Stimulated activated CD4-positive, alpha-beta T cell treated with anti-CD3 and anti-CD28 coated beads, Interleukin-12 subunit alpha, Interleukin-12 subunit beta, amount 100 ng/mL, for 24 hours (primary cell): ENCODE measurements at regions not wholly inside any gene's neighbourhood (a gene's known extent, or its start where the extent isn't known, plus 50 kb on each side); places are given as distances from the start of the nearest gene placed in this dataset.
"Not testable (repeated sequence)": the region's sequence is repeated elsewhere in the genome, so short reads cannot be mapped to it uniquely, and the experiment has no call there.

Source experiments
- DNase-seq, 2 experiments: peaks; one replicate each; pipeline ENCODE4 v3.0.0-alpha.2; 2020; ENCODE audit warnings: low read depth in 2 of 2

GRCh38 chr1:195756109-195756508, 852.1 kb downstream of the KCNT2 start:
- DNase-seq, result no peak

GRCh38 chr1:195754874-195755273, 853.4 kb downstream of the KCNT2 start:
- no peak for DNase-seq

- no peak for DNase-seq
These were observed 853.9 kb downstream of the KCNT2 start for GRCh38 chr1:195754303-195754702.

- DNase-seq, result no peak
These were observed 859.3 kb downstream of the KCNT2 start for GRCh38 chr1:195748969-195749368.

GRCh38 chr1:195745189-195746010, 862.8 kb downstream of the KCNT2 start:
- no peak for DNase-seq

- no peak for DNase-seq
These were observed 864.0 kb downstream of the KCNT2 start for GRCh38 chr1:195744256-195744655.

GRCh38 chr1:195740862-195741261, 867.4 kb downstream of the KCNT2 start:
- DNase-seq, result no peak

- no peak for DNase-seq
These were observed 869.1 kb downstream of the KCNT2 start for GRCh38 chr1:195738966-195739650.

- DNase-seq, result no peak
These were observed 873.1 kb downstream of the KCNT2 start for GRCh38 chr1:195735140-195735539.

- no peak for DNase-seq
These were observed 874.4 kb downstream of the KCNT2 start for GRCh38 chr1:195733826-195734225.

GRCh38 chr1:195733408-195733807, 874.8 kb downstream of the KCNT2 start:
- DNase-seq, result no peak

- no peak for DNase-seq
These were observed 876.9 kb downstream of the KCNT2 start for GRCh38 chr1:195731385-195731784.

GRCh38 chr1:195723796-195724194, 884.4 kb downstream of the KCNT2 start:
- no peak for DNase-seq

- not testable (repeated sequence) for DNase-seq
These were observed 885.1 kb downstream of the KCNT2 start for GRCh38 chr1:195722852-195723795.

- DNase-seq, result not testable (repeated sequence)
These were observed 886.1 kb downstream of the KCNT2 start for GRCh38 chr1:195722146-195722545.

- DNase-seq, result no peak
These were observed 886.8 kb downstream of the KCNT2 start for GRCh38 chr1:195721210-195721971.

- DNase-seq, result no peak
These were observed 890.6 kb downstream of the KCNT2 start for GRCh38 chr1:195717651-195718050.

- DNase-seq, result no peak
These were observed 892.6 kb downstream of the KCNT2 start for GRCh38 chr1:195715652-195716051.

- no peak for DNase-seq
These were observed 894.0 kb downstream of the KCNT2 start for GRCh38 chr1:195714248-195714647.

- no peak for DNase-seq
These were observed 898.4 kb downstream of the KCNT2 start for GRCh38 chr1:195709821-195710220.

GRCh38 chr1:195704028-195704427, 904.2 kb downstream of the KCNT2 start:
- DNase-seq, result no peak
